Activated naive CD4-positive, alpha-beta T cell treated with anti-CD3 and anti-CD28 coated beads, Interleukin-2, amount 50 U/mL, for 24 hours (primary cell): ENCODE measurements at regions not wholly inside any gene's neighbourhood (a gene's known extent, or its start where the extent isn't known, plus 50 kb on each side); places are given as distances from the start of the nearest gene placed in this dataset.
"Not testable (repeated sequence)": the region's sequence is repeated elsewhere in the genome, so short reads cannot be mapped to it uniquely, and the experiment has no call there.

Experiments used
- H3K27ac Mint-ChIP-seq: one replicate; pipeline ENCODE4 v1.8.0; 2021; ENCODE audit warnings: mild to moderate bottlenecking, mixed read lengths
- H3K27me3 Mint-ChIP-seq: one replicate; pipeline ENCODE4 v1.8.0; 2021; ENCODE audit warnings: mixed read lengths
- H3K36me3 Mint-ChIP-seq: one replicate; pipeline ENCODE4 v1.8.0; 2021; ENCODE audit warnings: mixed read lengths
- H3K4me1 Mint-ChIP-seq: one replicate; pipeline ENCODE4 v1.8.0; 2021; ENCODE audit warnings: mixed read lengths
- H3K4me3 Mint-ChIP-seq: one replicate; pipeline ENCODE4 v1.8.0; 2021; ENCODE audit warnings: mild to moderate bottlenecking, mixed read lengths
- H3K9me3 Mint-ChIP-seq: one replicate; pipeline ENCODE4 v1.8.0; 2021; ENCODE audit warnings: mixed read lengths

GRCh38 chr3:127073941-127074820 is 91.3 kb downstream of the PLXNA1 start:
- Mint-ChIP-seq H3K27ac (peak overlapping the region; percentile 59), H3K27me3 (peaks cover 1% of the 10 kb centered on the region), H3K36me3 (no peaks in the 10 kb centered on the region), H3K9me3 (no peaks in the 10 kb centered on the region), H3K4me3 (no peak overlapping the region), H3K4me1 (no peaks in the 10 kb centered on the region)

GRCh38 chr3:127074900-127075360 is 92.0 kb downstream of the PLXNA1 start:
- H3K36me3 Mint-ChIP-seq = no peaks in the 10 kb centered on the region
- no peaks in the 10 kb centered on the region for H3K9me3 Mint-ChIP-seq
- no peak overlapping the region for H3K27ac Mint-ChIP-seq
- no peaks in the 10 kb centered on the region for H3K4me1 Mint-ChIP-seq
- no peak overlapping the region for H3K4me3 Mint-ChIP-seq
- H3K27me3 Mint-ChIP-seq = peaks cover 1% of the 10 kb centered on the region

- H3K27me3 Mint-ChIP-seq, H3K4me3 Mint-ChIP-seq, H3K4me1 Mint-ChIP-seq, H3K36me3 Mint-ChIP-seq, H3K27ac Mint-ChIP-seq, H3K9me3 Mint-ChIP-seq: not testable (repeated sequence)
Observed at GRCh38 chr3:127076166-127076992, 93.5 kb downstream of the PLXNA1 start.

- Mint-ChIP-seq H3K4me3 (no peak overlapping the region), H3K27me3 (no peaks in the 10 kb centered on the region), H3K9me3 (no peaks in the 10 kb centered on the region), H3K27ac (no peak overlapping the region), H3K36me3 (no peaks in the 10 kb centered on the region), H3K4me1 (no peaks in the 10 kb centered on the region)
Observed at GRCh38 chr3:127077068-127077467, 94.2 kb downstream of the PLXNA1 start.

- Mint-ChIP-seq H3K27me3 (no peaks in the 10 kb centered on the region), H3K36me3 (no peaks in the 10 kb centered on the region), H3K9me3 (no peaks in the 10 kb centered on the region), H3K4me3 (no peak overlapping the region), H3K27ac (no peak overlapping the region), H3K4me1 (no peaks in the 10 kb centered on the region)
Observed at GRCh38 chr3:127077505-127078064, 94.7 kb downstream of the PLXNA1 start.

- Mint-ChIP-seq H3K36me3 (no peaks in the 10 kb centered on the region), H3K4me1 (no peaks in the 10 kb centered on the region), H3K27ac (no peak overlapping the region), H3K4me3 (no peak overlapping the region), H3K27me3 (no peaks in the 10 kb centered on the region), H3K9me3 (no peaks in the 10 kb centered on the region)
Observed at GRCh38 chr3:127078626-127079025, 95.7 kb downstream of the PLXNA1 start.

- Mint-ChIP-seq H3K27ac (no peak overlapping the region), H3K4me1 (no peaks in the 10 kb centered on the region), H3K36me3 (no peaks in the 10 kb centered on the region)
Observed at GRCh38 chr3:127079211-127079610, 96.3 kb downstream of the PLXNA1 start.

GRCh38 chr3:127081001-127081720 is 98.2 kb downstream of the PLXNA1 start:
- Mint-ChIP-seq H3K9me3 (no peaks in the 10 kb centered on the region), H3K4me3 (no peak overlapping the region)

More at GRCh38 chr3:127079211-127079610, 96.3 kb downstream of the PLXNA1 start:
- no peaks in the 10 kb centered on the region for H3K9me3 Mint-ChIP-seq
- H3K4me3 Mint-ChIP-seq = no peak overlapping the region
- H3K27me3 Mint-ChIP-seq = no peaks in the 10 kb centered on the region

GRCh38 chr3:127082066-127082465 is 99.2 kb downstream of the PLXNA1 start:
- H3K9me3 Mint-ChIP-seq = no peaks in the 10 kb centered on the region
- no peaks in the 10 kb centered on the region for H3K4me1 Mint-ChIP-seq
- H3K4me3 Mint-ChIP-seq = no peak overlapping the region
- H3K27ac Mint-ChIP-seq = no peak overlapping the region
- no peaks in the 10 kb centered on the region for H3K36me3 Mint-ChIP-seq
- H3K27me3 Mint-ChIP-seq = no peaks in the 10 kb centered on the region

More at GRCh38 chr3:127081001-127081720, 98.2 kb downstream of the PLXNA1 start:
- Mint-ChIP-seq H3K36me3 (no peaks in the 10 kb centered on the region), H3K27me3 (no peaks in the 10 kb centered on the region), H3K27ac (no peak overlapping the region), H3K4me1 (no peaks in the 10 kb centered on the region)

- H3K4me3 Mint-ChIP-seq = no peak overlapping the region
- no peaks in the 10 kb centered on the region for H3K4me1 Mint-ChIP-seq
- H3K36me3 Mint-ChIP-seq = no peaks in the 10 kb centered on the region
- no peaks in the 10 kb centered on the region for H3K9me3 Mint-ChIP-seq
- H3K27ac Mint-ChIP-seq = no peak overlapping the region
- no peaks in the 10 kb centered on the region for H3K27me3 Mint-ChIP-seq
Observed at GRCh38 chr3:127083778-127084397, 101.0 kb downstream of the PLXNA1 start.

GRCh38 chr3:127084401-127084990 is 101.6 kb downstream of the PLXNA1 start:
- Mint-ChIP-seq H3K27ac (no peak overlapping the region), H3K9me3 (no peaks in the 10 kb centered on the region), H3K27me3 (no peaks in the 10 kb centered on the region), H3K4me1 (no peaks in the 10 kb centered on the region), H3K4me3 (no peak overlapping the region), H3K36me3 (no peaks in the 10 kb centered on the region)

GRCh38 chr3:127085576-127085975 is 102.7 kb downstream of the PLXNA1 start:
- Mint-ChIP-seq H3K4me1 (no peaks in the 10 kb centered on the region), H3K27ac (no peak overlapping the region), H3K36me3 (no peaks in the 10 kb centered on the region), H3K27me3 (no peaks in the 10 kb centered on the region), H3K9me3 (no peaks in the 10 kb centered on the region), H3K4me3 (no peak overlapping the region)

- not testable (repeated sequence) for H3K36me3 Mint-ChIP-seq, H3K4me1 Mint-ChIP-seq, H3K9me3 Mint-ChIP-seq, H3K27me3 Mint-ChIP-seq, H3K27ac Mint-ChIP-seq, H3K4me3 Mint-ChIP-seq
Observed at GRCh38 chr3:127086591-127086990, 103.7 kb downstream of the PLXNA1 start.

- no peaks in the 10 kb centered on the region for H3K9me3 Mint-ChIP-seq
- no peak overlapping the region for H3K4me3 Mint-ChIP-seq
- H3K36me3 Mint-ChIP-seq = no peaks in the 10 kb centered on the region
- no peaks in the 10 kb centered on the region for H3K27me3 Mint-ChIP-seq
- H3K4me1 Mint-ChIP-seq = no peaks in the 10 kb centered on the region
- H3K27ac Mint-ChIP-seq = no peak overlapping the region
Observed at GRCh38 chr3:127087441-127087840, 104.5 kb downstream of the PLXNA1 start.
